LNCaP clone FGC (cell line): ENCODE measurements at regions not wholly inside any gene's neighbourhood (a gene's known extent, or its start where the extent isn't known, plus 50 kb on each side); places are given as distances from the start of the nearest gene placed in this dataset.
"Not testable (repeated sequence)": the region's sequence is repeated elsewhere in the genome, so short reads cannot be mapped to it uniquely, and the experiment has no call there.

Experiments
- DNase-seq: peaks from one replicate; pipeline ENCODE4 v3.0.0-alpha.2; 2011; ENCODE audit warnings: low read depth
- H3K4me3 ChIP-seq: 2 replicates; pipeline ENCODE4 v1.5.1; 2011; ENCODE audit warnings: mild to moderate bottlenecking, low read depth, low read length, control low read depth
- TF ChIP-seq, protein P1 (sequence below): IDR thresholded peaks from 2 replicates; pipeline ENCODE4 v1.5.1; 2012; ENCODE audit warnings: mild to moderate bottlenecking; ENCODE audit not compliant: control insufficient read depth, insufficient read depth; ENCODE audit errors: extremely low read depth

DNA sequence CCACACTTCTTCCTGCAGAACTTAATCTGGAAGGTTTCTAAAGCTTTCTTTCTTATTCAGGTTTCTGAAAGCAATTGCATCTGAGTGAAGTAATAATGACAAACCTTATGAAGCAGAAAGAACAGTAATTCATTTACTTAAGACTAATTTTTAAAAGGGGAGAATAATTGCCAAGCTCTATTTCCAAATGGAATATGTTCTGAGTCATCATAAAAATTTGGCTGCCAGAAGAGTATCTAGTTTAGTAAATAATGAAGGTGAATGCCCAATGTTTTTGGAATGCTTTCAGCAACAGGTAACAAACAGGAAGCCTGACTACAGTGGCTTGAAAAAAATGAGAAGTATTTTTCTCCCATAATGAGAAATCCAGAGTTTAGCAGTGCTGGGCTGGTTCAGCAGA lies 227.3 kb upstream of the TET2 start:
- TF ChIP-seq, protein P1, sequence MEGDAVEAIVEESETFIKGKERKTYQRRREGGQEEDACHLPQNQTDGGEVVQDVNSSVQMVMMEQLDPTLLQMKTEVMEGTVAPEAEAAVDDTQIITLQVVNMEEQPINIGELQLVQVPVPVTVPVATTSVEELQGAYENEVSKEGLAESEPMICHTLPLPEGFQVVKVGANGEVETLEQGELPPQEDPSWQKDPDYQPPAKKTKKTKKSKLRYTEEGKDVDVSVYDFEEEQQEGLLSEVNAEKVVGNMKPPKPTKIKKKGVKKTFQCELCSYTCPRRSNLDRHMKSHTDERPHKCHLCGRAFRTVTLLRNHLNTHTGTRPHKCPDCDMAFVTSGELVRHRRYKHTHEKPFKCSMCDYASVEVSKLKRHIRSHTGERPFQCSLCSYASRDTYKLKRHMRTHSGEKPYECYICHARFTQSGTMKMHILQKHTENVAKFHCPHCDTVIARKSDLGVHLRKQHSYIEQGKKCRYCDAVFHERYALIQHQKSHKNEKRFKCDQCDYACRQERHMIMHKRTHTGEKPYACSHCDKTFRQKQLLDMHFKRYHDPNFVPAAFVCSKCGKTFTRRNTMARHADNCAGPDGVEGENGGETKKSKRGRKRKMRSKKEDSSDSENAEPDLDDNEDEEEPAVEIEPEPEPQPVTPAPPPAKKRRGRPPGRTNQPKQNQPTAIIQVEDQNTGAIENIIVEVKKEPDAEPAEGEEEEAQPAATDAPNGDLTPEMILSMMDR, result no peak
- DNase-seq, result peak; percentile 42
- H3K4me3 ChIP-seq, result no peak overlapping the region

DNA sequence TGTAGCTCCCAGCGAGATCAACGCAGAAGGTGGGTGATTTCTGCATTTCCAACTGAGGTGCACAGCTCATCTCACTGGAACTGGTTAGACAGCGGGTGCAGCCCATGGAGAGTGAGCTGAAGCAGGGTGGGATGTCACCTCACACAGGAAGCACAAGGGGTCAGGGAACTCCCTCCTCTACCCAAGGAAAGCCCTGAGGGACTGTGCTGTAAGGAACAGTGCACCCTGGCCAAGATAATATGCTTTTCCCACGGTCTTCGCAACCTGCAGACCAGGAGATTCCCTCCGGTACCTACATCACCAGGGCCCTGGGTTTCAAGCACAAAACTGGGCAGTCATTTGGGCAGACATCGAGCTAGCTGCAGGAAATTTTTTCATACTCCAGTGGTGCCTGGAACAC lies 216.4 kb upstream of the TET2 start:
- DNase-seq, result no peak
- H3K4me3 ChIP-seq, result no peak overlapping the region
- TF ChIP-seq, protein P1, result no peak

DNA sequence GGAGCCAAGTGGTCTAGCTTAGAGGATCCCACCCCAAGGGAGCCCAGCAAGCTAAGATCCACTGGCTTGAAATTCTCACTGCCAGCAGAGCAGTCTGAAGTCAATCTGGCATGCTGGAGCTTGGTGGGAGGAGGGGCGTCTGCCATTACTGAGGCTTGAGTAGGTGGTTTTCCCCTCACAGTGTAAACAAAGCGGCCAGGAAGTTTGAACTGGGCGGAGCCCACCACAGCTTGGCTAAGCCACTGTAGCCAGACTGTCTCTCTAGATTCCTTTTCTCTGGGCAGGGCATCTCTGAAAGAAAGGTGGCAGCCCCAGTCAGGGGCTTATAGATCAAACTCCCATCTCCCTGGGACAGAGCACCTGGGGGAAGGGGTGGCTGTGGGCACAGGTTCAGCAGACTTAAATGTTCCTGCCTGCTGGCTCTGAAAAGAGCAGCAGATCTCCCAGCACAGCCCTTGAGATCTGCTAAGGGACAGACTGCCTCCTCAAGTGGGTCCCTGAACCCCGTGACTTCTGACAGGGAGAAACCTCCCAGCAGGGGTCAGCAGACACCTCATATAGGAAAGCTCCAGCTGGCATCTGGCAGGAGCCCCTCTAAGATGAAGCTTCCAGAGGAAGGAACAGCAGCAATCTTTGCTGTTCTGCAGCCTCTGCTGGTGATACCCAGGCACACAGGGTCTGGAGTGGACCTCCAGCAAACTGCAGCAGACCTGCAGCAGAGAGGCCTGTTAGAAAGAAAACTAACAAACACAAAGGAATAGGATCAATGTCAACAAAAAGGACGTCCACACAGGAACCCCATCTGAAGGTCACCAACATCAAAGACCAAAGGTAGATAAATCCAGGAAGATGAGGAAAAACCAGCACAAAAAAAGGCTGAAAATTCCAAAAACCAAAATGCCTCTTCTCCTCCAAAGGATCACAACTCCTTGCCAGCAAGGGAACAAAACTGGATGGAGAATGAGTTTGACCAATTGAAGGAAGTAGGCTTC lies 215.6 kb upstream of the TET2 start:
- TF ChIP-seq, protein P1, result peak; percentile 29; the same call in 1 of the 2 replicates
- DNase-seq, H3K4me3 ChIP-seq: not testable (repeated sequence)

DNA sequence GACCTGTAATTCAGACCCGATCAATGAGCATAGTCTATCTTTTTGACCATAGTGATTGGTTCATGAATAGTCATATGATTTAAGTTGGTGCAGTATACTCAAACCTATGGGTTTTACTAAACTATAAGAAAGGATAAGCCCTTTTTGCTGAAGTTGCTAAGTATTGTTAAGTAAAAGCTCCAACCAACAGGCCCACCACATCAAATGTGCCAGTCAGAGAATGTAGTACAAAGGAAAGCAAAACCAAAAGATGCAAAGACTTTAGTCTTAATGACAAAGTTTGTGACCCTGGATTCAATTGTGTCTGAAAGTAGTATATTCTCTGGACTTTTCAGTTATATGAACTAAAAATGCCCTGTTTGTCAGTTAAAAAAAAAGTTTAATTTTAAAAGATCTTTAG lies 208.1 kb upstream of the TET2 start:
- TF ChIP-seq, protein P1, result no peak
- DNase-seq, result no peak
- H3K4me3 ChIP-seq, result no peak overlapping the region

DNA sequence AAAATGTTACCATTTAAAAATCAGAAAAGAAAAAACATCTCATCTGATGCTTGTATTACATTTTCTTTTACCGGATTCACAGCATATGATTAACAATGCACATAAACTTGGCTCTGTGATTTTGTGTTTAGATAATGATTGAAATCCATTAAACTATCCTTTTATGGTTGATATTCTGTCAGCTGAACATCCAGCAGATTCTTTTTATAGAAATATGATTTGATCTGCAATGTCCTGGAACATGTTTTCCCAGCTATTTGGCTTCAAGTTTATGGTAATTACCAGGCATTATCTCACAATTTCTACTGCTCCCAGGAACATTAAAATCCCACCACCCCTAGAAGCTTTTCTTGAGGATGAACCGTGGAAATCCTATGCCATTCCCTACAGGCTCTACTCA lies 205.7 kb upstream of the TET2 start:
- H3K4me3 ChIP-seq, result no peak overlapping the region
- TF ChIP-seq, protein P1, result no peak
- no peak for DNase-seq

DNA sequence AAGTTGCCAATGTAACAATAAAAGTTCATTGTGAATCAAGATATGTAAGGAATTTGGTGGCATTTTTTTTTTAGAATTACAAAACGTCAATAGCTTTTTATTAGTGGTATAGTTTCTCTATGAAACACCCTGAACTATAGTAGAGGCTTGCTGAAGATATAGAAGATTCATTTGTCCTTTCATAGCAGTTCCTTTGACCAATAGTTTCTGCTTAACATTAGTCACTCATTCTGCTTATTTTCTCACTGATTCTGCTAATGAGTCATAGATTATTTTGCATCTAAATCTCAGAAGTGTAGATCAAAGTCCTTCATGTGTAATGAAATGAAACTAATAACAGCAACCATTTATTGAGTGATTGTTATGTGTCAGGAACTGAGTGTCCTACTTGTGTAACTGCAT lies 205.0 kb upstream of the TET2 start:
- TF ChIP-seq, protein P1, result no peak
- no peak for DNase-seq
- H3K4me3 ChIP-seq, result no peak overlapping the region
